HEK293T (cell line): ENCODE measurements at regions not wholly inside any gene's neighbourhood (a gene's known extent, or its start where the extent isn't known, plus 50 kb on each side); places are given as distances from the start of the nearest gene placed in this dataset.

Source experiments
- ARNT ChIP-seq: fragments of 450-650 bp; IDR thresholded peaks from 2 replicates; pipeline ENCODE4 v1.6.1; 2017; ENCODE audit warnings: mild to moderate bottlenecking
- BHLHE40 ChIP-seq: fragments of 450-650 bp; IDR thresholded peaks from 2 replicates; pipeline ENCODE4 v1.6.1; 2016; ENCODE audit warnings: mild to moderate bottlenecking, moderate library complexity, borderline replicate concordance
- ELF4 ChIP-seq: fragments of 450-650 bp; IDR thresholded peaks from 2 replicates; pipeline ENCODE4 v1.6.1; 2017; ENCODE audit warnings: antibody characterized with exemption
- FOXA1 ChIP-seq: fragments of 450-650 bp; IDR thresholded peaks from 2 replicates; pipeline ENCODE4 v1.6.1; 2016; ENCODE audit warnings: mild to moderate bottlenecking
- FOXK2 ChIP-seq: fragments of 450-650 bp; IDR thresholded peaks from 2 replicates; pipeline ENCODE4 v1.6.1; 2016; ENCODE audit warnings: mild to moderate bottlenecking
- FOXM1 ChIP-seq: fragments of 450-650 bp; IDR thresholded peaks from 2 replicates; pipeline ENCODE4 v1.6.1; 2017; ENCODE audit warnings: mild to moderate bottlenecking, borderline replicate concordance
- SP1 ChIP-seq: fragments of 450-650 bp; IDR thresholded peaks from 2 replicates; pipeline ENCODE4 v1.6.1; 2017
- SUZ12 ChIP-seq: fragments of 450-650 bp; IDR thresholded peaks from 2 replicates; pipeline ENCODE4 v1.6.1; 2016; ENCODE audit warnings: mild to moderate bottlenecking

DNA sequence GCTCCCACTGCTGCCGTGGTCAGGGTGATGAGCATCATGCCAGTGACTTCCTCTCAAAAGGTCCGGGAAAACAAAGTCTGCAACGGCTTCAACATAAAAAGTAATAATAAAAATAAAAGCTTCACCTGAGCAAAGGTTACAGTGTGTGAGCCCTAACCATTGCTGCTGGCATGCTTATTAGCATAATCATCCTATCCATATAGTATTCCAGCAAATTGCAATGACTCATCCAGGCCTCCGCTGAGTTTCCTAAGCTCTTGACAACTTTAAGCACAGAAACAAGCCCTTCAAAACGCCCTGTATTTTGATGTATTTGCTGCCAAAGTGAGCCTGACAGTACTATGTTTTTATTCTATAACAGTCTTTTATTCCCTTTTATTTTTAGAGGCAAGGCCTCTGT is 100.5 kb downstream of the AASDH start:
- TF ChIP-seq ARNT (no peak), BHLHE40 (no peak), ELF4 (no peak), FOXA1 (no peak), FOXM1 (no peak), SP1 (no peak), FOXK2 (no peak), SUZ12 (no peak)
